ENCODE measurements at regions not wholly inside any gene's neighbourhood (a gene's known extent, or its start where the extent isn't known, plus 50 kb on each side); places are given as distances from the start of the nearest gene placed in this dataset.

- Histone ChIP-seq H3K4me1 (ENCODE audit: control insufficient read depth, insufficient read depth, low read length) (no peaks in the 10 kb centered on the region; the same call in 1 of the 2 replicates), H3K9me3 (ENCODE audit: control insufficient read depth, insufficient read depth, low read length) (no peaks in the 10 kb centered on the region), H3K36me3 (ENCODE audit: control insufficient read depth, insufficient read depth, low read length) (no peaks in the 10 kb centered on the region), H3K4me3 (ENCODE audit: low read length) (no peak overlapping the region), H3K27me3 (ENCODE audit: control insufficient read depth, insufficient read depth, low read length) (no peaks in the 10 kb centered on the region), H3K27ac (ENCODE audit: low read length) (no peak overlapping the region)
- no peak for DNase-seq (ENCODE audit: low read depth, low spot score)
- no CpG with 5 or more reads among the region's 4 CpGs for WGBS (ENCODE audit: insufficient coverage, insufficient read length)
These were observed 110.5 kb upstream of the SLC24A5 start for GRCh38 chr15:48010316-48010715.

- Histone ChIP-seq H3K4me3 (ENCODE audit: low read length) (no peak overlapping the region), H3K9me3 (ENCODE audit: control insufficient read depth, insufficient read depth, low read length) (no peaks in the 10 kb centered on the region), H3K27ac (ENCODE audit: low read length) (no peak overlapping the region), H3K4me1 (ENCODE audit: control insufficient read depth, insufficient read depth, low read length) (no peaks in the 10 kb centered on the region), H3K27me3 (ENCODE audit: control insufficient read depth, insufficient read depth, low read length) (no peaks in the 10 kb centered on the region), H3K36me3 (ENCODE audit: control insufficient read depth, insufficient read depth, low read length) (no peaks in the 10 kb centered on the region)
- WGBS (ENCODE audit: insufficient coverage, insufficient read length), result no CpG with 5 or more reads among the region's 3 CpGs
- DNase-seq (ENCODE audit: low read depth, low spot score), result no peak
These were observed 108.6 kb upstream of the SLC24A5 start for GRCh38 chr15:48012191-48012590.

DNA sequence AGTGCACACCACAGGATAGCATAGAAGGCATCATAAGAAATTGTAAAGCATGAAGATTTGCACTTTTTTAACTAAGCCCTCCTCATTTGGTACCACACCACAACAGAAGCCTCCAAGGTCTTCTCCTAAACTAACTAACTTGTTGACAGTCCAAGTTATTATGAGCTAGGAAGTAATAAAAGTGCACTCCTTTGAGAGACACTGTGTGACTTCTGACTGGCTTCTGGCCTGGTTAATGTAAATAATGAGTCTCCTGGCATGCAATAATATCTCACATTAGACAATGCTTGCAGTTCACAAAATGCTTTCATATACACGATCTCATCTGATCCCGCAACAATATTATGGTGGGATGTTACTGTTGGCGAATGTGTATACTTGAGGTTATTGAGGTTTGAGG lies 103.9 kb upstream of the SLC24A5 start:
- no peak for DNase-seq (ENCODE audit: low read depth, low spot score)
- no CpG with 5 or more reads among the region's 3 CpGs for WGBS (ENCODE audit: insufficient coverage, insufficient read length)
- no peaks in the 10 kb centered on the region for H3K36me3 ChIP-seq (ENCODE audit: control insufficient read depth, insufficient read depth, low read length)
- H3K4me1 ChIP-seq (ENCODE audit: control insufficient read depth, insufficient read depth, low read length), result no peaks in the 10 kb centered on the region
- H3K9me3 ChIP-seq (ENCODE audit: control insufficient read depth, insufficient read depth, low read length), result no peaks in the 10 kb centered on the region
- no peak overlapping the region for H3K27ac ChIP-seq (ENCODE audit: low read length)
- H3K27me3 ChIP-seq (ENCODE audit: control insufficient read depth, insufficient read depth, low read length), result no peaks in the 10 kb centered on the region
- no peak overlapping the region for H3K4me3 ChIP-seq (ENCODE audit: low read length)

DNA sequence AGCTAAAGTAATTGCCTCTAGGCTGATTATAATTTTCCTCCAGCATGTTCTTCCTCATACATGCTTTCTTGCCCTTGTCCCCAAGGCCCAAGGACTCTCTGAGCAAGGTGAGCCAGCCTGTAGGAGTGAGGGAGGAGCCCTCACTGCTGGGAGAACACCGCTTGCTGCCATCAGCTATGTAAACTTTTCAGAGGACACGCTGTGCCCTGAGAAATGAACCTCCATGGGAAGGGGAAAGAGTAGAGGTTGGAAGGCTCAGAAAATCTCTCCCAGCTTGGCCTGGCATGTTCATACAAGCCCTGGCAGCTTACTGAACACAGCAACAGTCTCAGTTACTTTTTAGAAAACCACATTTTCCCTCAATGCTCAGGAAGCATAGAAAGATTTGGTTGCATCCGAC lies 103.0 kb upstream of the SLC24A5 start:
- Histone ChIP-seq H3K4me1 (ENCODE audit: control insufficient read depth, insufficient read depth, low read length) (no peaks in the 10 kb centered on the region), H3K4me3 (ENCODE audit: low read length) (no peak overlapping the region), H3K36me3 (ENCODE audit: control insufficient read depth, insufficient read depth, low read length) (no peaks in the 10 kb centered on the region), H3K27me3 (ENCODE audit: control insufficient read depth, insufficient read depth, low read length) (no peaks in the 10 kb centered on the region), H3K9me3 (ENCODE audit: control insufficient read depth, insufficient read depth, low read length) (no peaks in the 10 kb centered on the region), H3K27ac (ENCODE audit: low read length) (no peak overlapping the region)
- WGBS (ENCODE audit: insufficient coverage, insufficient read length), result no CpG with 5 or more reads among the region's 3 CpGs
- no peak for DNase-seq (ENCODE audit: low read depth, low spot score)

DNA sequence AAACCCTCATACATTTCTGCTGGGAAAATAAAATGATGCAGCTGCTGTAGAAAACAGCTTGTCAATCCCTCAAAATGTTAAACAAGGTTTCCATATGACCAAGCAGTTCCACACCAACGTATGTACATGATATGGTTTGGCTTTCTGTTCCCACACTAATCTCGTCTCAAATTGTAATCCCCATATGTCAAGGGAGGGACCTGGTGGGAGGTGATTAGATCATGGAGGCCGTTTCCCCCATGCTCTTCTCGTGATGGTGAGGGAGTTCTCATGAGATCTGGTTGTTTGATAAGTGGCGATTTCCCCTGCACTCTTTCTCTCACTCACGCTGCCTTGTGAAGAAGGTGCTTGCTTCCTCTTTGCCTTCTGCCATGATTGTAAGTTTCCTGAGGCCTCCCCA lies 100.6 kb upstream of the SLC24A5 start:
- WGBS (ENCODE audit: insufficient coverage, insufficient read length), result no CpG with 5 or more reads among the region's 6 CpGs

GRCh38 chr15:48021336-48022086 lies 99.3 kb upstream of the SLC24A5 start:
- Histone ChIP-seq H3K27ac (ENCODE audit: low read length) (no peak overlapping the region), H3K36me3 (ENCODE audit: control insufficient read depth, insufficient read depth, low read length) (no peaks in the 10 kb centered on the region), H3K4me1 (ENCODE audit: control insufficient read depth, insufficient read depth, low read length) (0 out of 2 replicates have a peak, but pooled peaks cover 1% of the 10 kb centered on the region), H3K4me3 (ENCODE audit: low read length) (no peak overlapping the region), H3K9me3 (ENCODE audit: control insufficient read depth, insufficient read depth, low read length) (no peaks in the 10 kb centered on the region), H3K27me3 (ENCODE audit: control insufficient read depth, insufficient read depth, low read length) (no peaks in the 10 kb centered on the region)
- no peak for DNase-seq (ENCODE audit: low read depth, low spot score)
- no CpG with 5 or more reads among the region's 6 CpGs for WGBS (ENCODE audit: insufficient coverage, insufficient read length)

More for the DNA sequence above, 100.6 kb upstream of the SLC24A5 start:
- no peaks in the 10 kb centered on the region for H3K27me3 ChIP-seq (ENCODE audit: control insufficient read depth, insufficient read depth, low read length)
- no peaks in the 10 kb centered on the region for H3K36me3 ChIP-seq (ENCODE audit: control insufficient read depth, insufficient read depth, low read length)
- no peaks in the 10 kb centered on the region for H3K9me3 ChIP-seq (ENCODE audit: control insufficient read depth, insufficient read depth, low read length)
- H3K4me3 ChIP-seq (ENCODE audit: low read length), result no peak overlapping the region
- H3K4me1 ChIP-seq (ENCODE audit: control insufficient read depth, insufficient read depth, low read length), result 0 out of 2 replicates have a peak, but pooled peaks cover 1% of the 10 kb centered on the region
- no peak for DNase-seq (ENCODE audit: low read depth, low spot score)
- H3K27ac ChIP-seq (ENCODE audit: low read length), result no peak overlapping the region

- no peak overlapping the region for H3K27ac ChIP-seq (ENCODE audit: low read length)
- no CpG with 5 or more reads among the region's 1 CpG for WGBS (ENCODE audit: insufficient coverage, insufficient read length)
These were observed 95.7 kb upstream of the SLC24A5 start for GRCh38 chr15:48025118-48025517.

GRCh38 chr15:48028712-48029111 lies 92.1 kb upstream of the SLC24A5 start:
- H3K4me1 ChIP-seq (ENCODE audit: control insufficient read depth, insufficient read depth, low read length), result no peaks in the 10 kb centered on the region
- no CpG with 5 or more reads among the region's 2 CpGs for WGBS (ENCODE audit: insufficient coverage, insufficient read length)
- no peaks in the 10 kb centered on the region for H3K9me3 ChIP-seq (ENCODE audit: control insufficient read depth, insufficient read depth, low read length)
- H3K36me3 ChIP-seq (ENCODE audit: control insufficient read depth, insufficient read depth, low read length), result no peaks in the 10 kb centered on the region
- H3K27me3 ChIP-seq (ENCODE audit: control insufficient read depth, insufficient read depth, low read length), result no peaks in the 10 kb centered on the region
- DNase-seq (ENCODE audit: low read depth, low spot score), result no peak
- H3K4me3 ChIP-seq (ENCODE audit: low read length), result no peak overlapping the region
- H3K27ac ChIP-seq (ENCODE audit: low read length), result no peak overlapping the region

More at GRCh38 chr15:48025118-48025517, 95.7 kb upstream of the SLC24A5 start:
- Histone ChIP-seq H3K36me3 (ENCODE audit: control insufficient read depth, insufficient read depth, low read length) (no peaks in the 10 kb centered on the region), H3K27me3 (ENCODE audit: control insufficient read depth, insufficient read depth, low read length) (no peaks in the 10 kb centered on the region), H3K4me3 (ENCODE audit: low read length) (no peak overlapping the region), H3K4me1 (ENCODE audit: control insufficient read depth, insufficient read depth, low read length) (0 out of 2 replicates have a peak, but pooled peaks cover 1% of the 10 kb centered on the region), H3K9me3 (ENCODE audit: control insufficient read depth, insufficient read depth, low read length) (no peaks in the 10 kb centered on the region)
- DNase-seq (ENCODE audit: low read depth, low spot score), result no peak

- WGBS (ENCODE audit: insufficient coverage, insufficient read length), result no CpG with 5 or more reads among the region's 2 CpGs
- Histone ChIP-seq H3K27ac (ENCODE audit: low read length) (no peak overlapping the region), H3K27me3 (ENCODE audit: control insufficient read depth, insufficient read depth, low read length) (no peaks in the 10 kb centered on the region), H3K4me3 (ENCODE audit: low read length) (no peak overlapping the region), H3K36me3 (ENCODE audit: control insufficient read depth, insufficient read depth, low read length) (no peaks in the 10 kb centered on the region), H3K9me3 (ENCODE audit: control insufficient read depth, insufficient read depth, low read length) (no peaks in the 10 kb centered on the region), H3K4me1 (ENCODE audit: control insufficient read depth, insufficient read depth, low read length) (no peaks in the 10 kb centered on the region)
- DNase-seq (ENCODE audit: low read depth, low spot score), result no peak
These were observed 91.1 kb upstream of the SLC24A5 start for GRCh38 chr15:48029642-48030041.

- no peaks in the 10 kb centered on the region for H3K9me3 ChIP-seq (ENCODE audit: control insufficient read depth, insufficient read depth, low read length)
- no peak for DNase-seq (ENCODE audit: low read depth, low spot score)
- no peak overlapping the region for H3K4me3 ChIP-seq (ENCODE audit: low read length)
- WGBS (ENCODE audit: insufficient coverage, insufficient read length), result no CpG with 5 or more reads among the region's 1 CpG
- no peaks in the 10 kb centered on the region for H3K36me3 ChIP-seq (ENCODE audit: control insufficient read depth, insufficient read depth, low read length)
- no peaks in the 10 kb centered on the region for H3K4me1 ChIP-seq (ENCODE audit: control insufficient read depth, insufficient read depth, low read length)
- no peaks in the 10 kb centered on the region for H3K27me3 ChIP-seq (ENCODE audit: control insufficient read depth, insufficient read depth, low read length)
- H3K27ac ChIP-seq (ENCODE audit: low read length), result no peak overlapping the region
These were observed 89.3 kb upstream of the SLC24A5 start for GRCh38 chr15:48031466-48031865.

DNA sequence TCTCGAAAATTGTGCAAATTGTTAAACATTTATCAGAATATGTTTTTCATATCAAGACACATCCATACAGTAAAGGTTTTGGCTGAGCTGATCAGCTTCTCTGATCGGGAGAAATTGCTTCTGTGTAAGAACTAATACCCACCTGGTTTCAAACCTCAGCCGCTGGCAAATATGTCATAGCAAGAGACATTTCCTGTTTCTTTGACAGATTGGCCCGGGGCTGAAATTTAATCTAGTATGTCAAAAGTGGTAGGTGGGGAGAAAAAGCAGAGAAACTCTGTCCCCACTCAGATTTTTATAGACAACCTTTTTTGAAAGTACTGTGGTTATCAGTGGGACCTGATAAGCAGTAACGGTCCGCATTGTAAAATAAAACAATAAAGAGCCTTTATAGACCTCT lies 88.8 kb upstream of the SLC24A5 start:
- no CpG with 5 or more reads among the region's 6 CpGs for WGBS (ENCODE audit: insufficient coverage, insufficient read length)
- Histone ChIP-seq H3K4me1 (ENCODE audit: control insufficient read depth, insufficient read depth, low read length) (no peaks in the 10 kb centered on the region), H3K9me3 (ENCODE audit: control insufficient read depth, insufficient read depth, low read length) (no peaks in the 10 kb centered on the region), H3K27ac (ENCODE audit: low read length) (no peak overlapping the region), H3K36me3 (ENCODE audit: control insufficient read depth, insufficient read depth, low read length) (no peaks in the 10 kb centered on the region), H3K4me3 (ENCODE audit: low read length) (no peak overlapping the region), H3K27me3 (ENCODE audit: control insufficient read depth, insufficient read depth, low read length) (no peaks in the 10 kb centered on the region)
- no peak for DNase-seq (ENCODE audit: low read depth, low spot score)

All from iPS DF 6.9 (cell line).